H1 (cell line): ENCODE measurements at regions not wholly inside any gene's neighbourhood (a gene's known extent, or its start where the extent isn't known, plus 50 kb on each side); places are given as distances from the start of the nearest gene placed in this dataset.

ENCODE experiments used
- CTCF ChIA-PET: fragments of 300-600 bp; sonication (Branson Sonifier 250); formaldehyde crosslinking; loops from one replicate; lab custom pipeline; 2021; ENCODE audit not compliant: partially characterized antibody; lab: Charles Lee
- POLR2A ChIA-PET: fragments of 300-600 bp; sonication (Branson Sonifier 250); formaldehyde crosslinking; loops from one replicate; lab custom pipeline; 2021; ENCODE audit warnings: inconsistent platforms; ENCODE audit not compliant: partially characterized antibody; lab: Charles Lee
- DNase-seq, 2 experiments: peaks; one replicate each; pipeline versions ENCODE4 v3.0.0 to v3.0.0-alpha.2; 2010 to 2022; ENCODE audit warnings: low spot score in 2 of 2, low read depth in 1 of 2, mixed read lengths in 1 of 2
- FAIRE-seq: peaks from 2 replicates; lab custom pipeline; 2011; peaks lifted over from hg19 to GRCh38; lab: Jason Lieb, UNC
- H2AFZ ChIP-seq: 2 replicates; pipeline ENCODE4 v1.8.1; 2012; ENCODE audit warnings: low read length, inconsistent platforms
- H2AK5ac ChIP-seq: 2 replicates; pipeline ENCODE4 v1.6.1; 2013; ENCODE audit warnings: low read depth, low read length
- H2BK120ac ChIP-seq: replicated peaks from 2 replicates; pipeline ENCODE3; 2013; ENCODE audit warnings: low read depth, low read length, inconsistent platforms
- H2BK12ac ChIP-seq: 2 replicates; pipeline ENCODE4 v1.6.1; 2013; ENCODE audit warnings: low read depth, low read length
- H2BK15ac ChIP-seq: 2 replicates; pipeline ENCODE4 v1.6.1; 2013; ENCODE audit warnings: low read length
- H2BK20ac ChIP-seq: 2 replicates; pipeline ENCODE4 v1.6.1; 2013; ENCODE audit warnings: low read length
- H2BK5ac ChIP-seq: 2 replicates; pipeline ENCODE4 v1.6.1; 2013; ENCODE audit warnings: low read depth, low read length
- H3K14ac ChIP-seq: 2 replicates; pipeline ENCODE4 v1.6.1; 2013; ENCODE audit warnings: inconsistent platforms; ENCODE audit not compliant: insufficient read length
- H3K18ac ChIP-seq: 2 replicates; pipeline ENCODE4 v1.6.1; 2013; ENCODE audit warnings: low read length; ENCODE audit errors: extremely low read depth
- H3K23ac ChIP-seq: 2 replicates; pipeline ENCODE4 v1.6.1; 2013; ENCODE audit warnings: inconsistent platforms; ENCODE audit not compliant: insufficient read length
- H3K23me2 ChIP-seq: 2 replicates; pipeline ENCODE4 v1.6.1; 2013; ENCODE audit warnings: low read depth, low read length
- H3K27ac ChIP-seq: 2 replicates; pipeline ENCODE4 v1.6.1; 2011; ENCODE audit warnings: low read depth, low read length, inconsistent platforms
- H3K27me3 ChIP-seq, 4 experiments: replicated peaks in 1 of 4; 1 replicate in 1 of 4; 2 replicates in 3 of 4; pipeline versions ENCODE4 v1.6.1 to v1.8.1; 2011 to 2013; ENCODE audit warnings: low read length in 3 of 4, mild to moderate bottlenecking in 3 of 4, inconsistent platforms in 2 of 4, mixed read lengths in 2 of 4, moderate library complexity in 1 of 4; ENCODE audit not compliant: control insufficient read depth in 3 of 4, insufficient read depth in 3 of 4; ENCODE audit errors: extremely low read depth in 1 of 4
- H3K36me3 ChIP-seq, 4 experiments: 2 replicates each; pipeline versions ENCODE4 v1.6.1 to v1.8.1; 2011 to 2013; ENCODE audit warnings: mild to moderate bottlenecking in 4 of 4, low read length in 3 of 4, moderate library complexity in 2 of 4, control low read depth in 1 of 4, inconsistent platforms in 1 of 4; ENCODE audit not compliant: insufficient read depth in 4 of 4, control insufficient read depth in 2 of 4
- H3K4ac ChIP-seq: replicated peaks from 2 replicates; pipeline ENCODE3; 2013; ENCODE audit warnings: low read length, low read depth, mixed read lengths, inconsistent platforms; ENCODE audit not compliant: insufficient read length
- H3K4me1 ChIP-seq, 4 experiments: replicated peaks in 1 of 4; 1 replicate in 1 of 4; 2 replicates in 3 of 4; pipeline versions ENCODE4 v1.6.1 to v1.8.1; 2011 to 2013; ENCODE audit warnings: low read length in 3 of 4, inconsistent platforms in 2 of 4, mixed read lengths in 1 of 4; ENCODE audit not compliant: insufficient read depth in 4 of 4, control insufficient read depth in 3 of 4
- H3K4me2 ChIP-seq, 2 experiments: 2 replicates each; pipeline versions ENCODE4 v1.6.1 to v1.8.1; 2011 to 2013; ENCODE audit warnings: low read depth in 2 of 2, low read length in 2 of 2, control low read depth in 1 of 2, inconsistent platforms in 1 of 2, mild to moderate bottlenecking in 1 of 2; ENCODE audit not compliant: insufficient read depth in 1 of 2
- H3K4me3 ChIP-seq, 4 experiments: fragments of 200-600, 300-600 bp in 1 of 4; sonication (generic), shearing (Covaris generic), sonication (Bioruptor Twin) in 1 of 4; 2 replicates each; pipeline versions ENCODE4 v1.5.1 to v1.8.1; 2011 to 2016; ENCODE audit warnings: low read length in 4 of 4, low read depth in 3 of 4, control low read depth in 2 of 4, inconsistent platforms in 2 of 4, mild to moderate bottlenecking in 2 of 4, mixed read lengths in 1 of 4, moderate library complexity in 1 of 4; ENCODE audit not compliant: insufficient read depth in 2 of 4; ENCODE audit errors: extremely low read depth in 1 of 4
- H3K56ac ChIP-seq: replicated peaks from 2 replicates; pipeline ENCODE3; 2013; ENCODE audit warnings: low read depth, mild to moderate bottlenecking, mixed read lengths, low read length, inconsistent platforms; ENCODE audit not compliant: insufficient read length
- H3K79me1 ChIP-seq: 2 replicates; pipeline ENCODE4 v1.6.1; 2013; ENCODE audit warnings: low read depth, low read length, control low read depth
- H3K79me2 ChIP-seq, 2 experiments: 2 replicates each; pipeline versions ENCODE4 v1.6.1 to v1.8.1; 2012 to 2013; ENCODE audit warnings: low read length in 2 of 2, mild to moderate bottlenecking in 2 of 2, inconsistent platforms in 1 of 2; ENCODE audit not compliant: insufficient read depth in 2 of 2, control insufficient read depth in 1 of 2
- H3K9ac ChIP-seq, 4 experiments: replicated peaks in 1 of 4; 1 replicate in 1 of 4; 2 replicates in 3 of 4; pipeline versions ENCODE4 v1.6.1 to v1.8.1; 2011 to 2013; ENCODE audit warnings: low read depth in 3 of 4, low read length in 3 of 4, control low read depth in 2 of 4, mild to moderate bottlenecking in 2 of 4, moderate library complexity in 2 of 4, inconsistent platforms in 1 of 4; ENCODE audit errors: extremely low read depth in 1 of 4
- H3K9me3 ChIP-seq, 2 experiments: 2 replicates each; pipeline versions ENCODE4 v1.6.1 to v1.8.1; 2012 to 2013; ENCODE audit warnings: mild to moderate bottlenecking in 2 of 2, moderate library complexity in 2 of 2, control low read depth in 1 of 2, inconsistent platforms in 1 of 2, low read depth in 1 of 2, low read length in 1 of 2, mixed read lengths in 1 of 2; ENCODE audit not compliant: insufficient read depth in 2 of 2
- H4K20me1 ChIP-seq, 2 experiments: replicated peaks in 1 of 2; 2 replicates each; pipeline versions ENCODE3 to v1.8.1; 2011 to 2013; ENCODE audit warnings: inconsistent platforms in 2 of 2, low read length in 2 of 2, mild to moderate bottlenecking in 1 of 2; ENCODE audit not compliant: insufficient read depth in 2 of 2, control insufficient read depth in 1 of 2
- H4K5ac ChIP-seq: 2 replicates; pipeline ENCODE4 v1.6.1; 2013; ENCODE audit warnings: low read length, low read depth, mixed read lengths, inconsistent platforms; ENCODE audit not compliant: insufficient read length
- H4K8ac ChIP-seq: 2 replicates; pipeline ENCODE4 v1.8.0; 2013; ENCODE audit warnings: mild to moderate bottlenecking, moderate library complexity, low read length, inconsistent platforms; ENCODE audit not compliant: insufficient read depth; ENCODE audit errors: extremely low read depth
- H4K91ac ChIP-seq: replicated peaks from 2 replicates; pipeline ENCODE3; 2013; ENCODE audit warnings: low read length, mixed read lengths, inconsistent platforms; ENCODE audit not compliant: insufficient read length
- BACH1 ChIP-seq: IDR thresholded peaks from 2 replicates; pipeline ENCODE4 v1.6.1; 2012; ENCODE audit warnings: low read length, improper control_type of control experiment
- BCL11A ChIP-seq, 2 experiments: IDR thresholded peaks; one replicate each; pipeline ENCODE4 v1.6.1; 2011; ENCODE audit warnings: low read depth in 2 of 2, low read length in 2 of 2, mild to moderate bottlenecking in 2 of 2
- BRCA1 ChIP-seq: IDR thresholded peaks from 2 replicates; pipeline ENCODE4 v1.6.1; 2012; ENCODE audit warnings: low read depth, low read length, improper control_type of control experiment
- EZH2 ChIP-seq: fragments of 200-600 bp; sonication (generic); IDR thresholded peaks from 2 replicates; pipeline ENCODE4 v1.7.1; 2012; ENCODE audit warnings: low read depth, mild to moderate bottlenecking, moderate library complexity, low read length, inconsistent platforms; ENCODE audit not compliant: severe bottlenecking
- KDM4A ChIP-seq: IDR thresholded peaks from one replicate; pipeline ENCODE4 v1.7.1; 2012; ENCODE audit warnings: low read depth, mild to moderate bottlenecking, moderate library complexity, low read length, inconsistent platforms; ENCODE audit not compliant: severe bottlenecking
- MAFK ChIP-seq: IDR thresholded peaks from 2 replicates; pipeline ENCODE4 v1.6.1; 2012; ENCODE audit warnings: low read depth, mild to moderate bottlenecking, improper control_type of control experiment, low read length
- POU5F1 ChIP-seq: IDR thresholded peaks from 2 replicates; pipeline ENCODE4 v1.6.1; 2011; ENCODE audit warnings: low read depth, mild to moderate bottlenecking, low read length, moderate library complexity
- RXRA ChIP-seq: IDR thresholded peaks from 2 replicates; pipeline ENCODE4 v1.6.1; 2011; ENCODE audit warnings: low read depth, mild to moderate bottlenecking, low read length, moderate library complexity; ENCODE audit not compliant: insufficient read depth
- SRF ChIP-seq: IDR thresholded peaks from 2 replicates; pipeline ENCODE4 v1.6.1; 2011; ENCODE audit warnings: mild to moderate bottlenecking, low read depth, low read length, moderate library complexity
- TBP ChIP-seq: IDR thresholded peaks from 2 replicates; pipeline ENCODE4 v1.6.1; 2011; ENCODE audit warnings: low read depth, low read length, improper control_type of control experiment
- TCF12 ChIP-seq: IDR thresholded peaks from 2 replicates; pipeline ENCODE4 v1.6.1; 2011; ENCODE audit warnings: low read depth, mild to moderate bottlenecking, low read length
- WGBS, 2 experiments: shearing (Covaris generic) in 1 of 2; methylation state at CpG; one replicate each; pipeline versions ENCODE4 v1.1.6 to v1.1.7; 2013 to 2015; ENCODE audit warnings: low lambda C conversion rate in 2 of 2, mixed read lengths in 2 of 2, inconsistent platforms in 1 of 2, low coverage in 1 of 2, missing lambda C conversion rate in 1 of 2; ENCODE audit not compliant: insufficient replicate concordance in 2 of 2, insufficient coverage in 1 of 2, insufficient read length in 1 of 2; ENCODE audit errors: extremely low coverage in 1 of 2, missing lambda C conversion rate in 1 of 2; 5-methylcytosine and 5-hydroxymethylcytosine counted together

DNA sequence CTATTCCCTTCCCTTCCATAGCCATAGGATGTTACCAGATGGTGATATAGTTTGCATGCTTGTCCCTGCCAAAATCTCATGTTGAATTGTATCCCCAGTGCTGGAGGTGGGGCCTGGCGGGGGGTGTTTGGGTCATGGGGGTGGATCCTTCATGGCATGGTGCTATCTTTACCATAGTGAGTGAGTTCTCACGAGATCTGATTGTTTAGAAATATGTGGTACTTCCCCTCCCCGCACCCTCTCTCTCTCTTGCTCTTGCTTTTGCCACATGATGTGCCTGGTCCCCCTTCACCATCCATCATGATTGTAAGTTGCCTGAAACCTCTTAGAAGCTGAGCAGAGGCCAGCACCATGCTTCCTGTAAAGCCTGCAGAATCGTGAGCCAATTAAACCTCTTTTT, 181.3 kb downstream of the CAND1 start:
- Histone ChIP-seq H3K36me3 (no peaks in the 10 kb centered on the region), H3K56ac (no peak overlapping the region), H3K4ac (no peak overlapping the region), H2BK15ac (no peak overlapping the region), H4K5ac (no peak overlapping the region), H3K4me3 (no peak overlapping the region), H3K18ac (no peak overlapping the region), H2BK120ac (no peak overlapping the region), H2AFZ (no peak overlapping the region), H3K4me2 (no peak overlapping the region), H3K14ac (no peak overlapping the region), H3K9ac (no peak overlapping the region), H3K4me1 (no peaks in the 10 kb centered on the region), H2AK5ac (no peak overlapping the region), H3K79me2 (no peaks in the 10 kb centered on the region), H4K91ac (no peak overlapping the region), H2BK20ac (no peak overlapping the region), H3K27me3 (no peaks in the 10 kb centered on the region), H4K20me1 (no peaks in the 10 kb centered on the region), H4K8ac (no peak overlapping the region), H2BK12ac (no peak overlapping the region), H3K23me2 (no peaks in the 10 kb centered on the region), H3K23ac (no peak overlapping the region), H3K27ac (no peak overlapping the region), H2BK5ac (no peak overlapping the region), H3K79me1 (no peaks in the 10 kb centered on the region), H3K9me3 (0 out of 4 replicates have a peak, but pooled peaks cover under 1% of the 10 kb centered on the region in 2 experiments)
- 89% methylated on average over 4 of the region's 4 CpGs; no CpG with 5 or more reads in 1 of the 2 experiments for WGBS, 2 experiments
- FAIRE-seq (no peak), DNase-seq (no peak)
- ChIA-PET CTCF (interaction anchor here (0.6 to 3.6 kb wide), 5 partner anchors 9 to 682 kb away, joined by 3 to 22 read pairs (median 3); no protein-coding TSS in a partner anchor), POLR2A (no interaction called here)
- TF ChIP-seq KDM4A (no peak), MAFK (no peak), BCL11A (IDR thresholded peaks at IDR 0.05; ENCODE audit: low read depth in 2 of 2, low read length in 2 of 2) (no peak), EZH2 (no peak), SRF (no peak), RXRA (no peak), TBP (no peak), TCF12 (no peak), BRCA1 (no peak), POU5F1 (no peak), BACH1 (no peak)
